Activated T-helper 1 cell treated with anti-CD3 and anti-CD28 coated beads, Interleukin-12 subunit alpha, Interleukin-12 subunit beta, Interleukin-2, Interleukin-4 antibody, amounts not matched to agents 30 ng/mL and 10 ng/mL and 1 ng/mL, durations not matched to agents 14 hours and 24 hours and 36 hours (primary cell): ENCODE measurements at regions not wholly inside any gene's neighbourhood (a gene's known extent, or its start where the extent isn't known, plus 50 kb on each side); places are given as distances from the start of the nearest gene placed in this dataset.

Experiments
- DNase-seq: peaks from one replicate; pipeline ENCODE4 v3.0.0; 2021; ENCODE audit warnings: low spot score
- H3K27ac Mint-ChIP-seq: one replicate; pipeline ENCODE4 v1.8.0; 2021; ENCODE audit warnings: mild to moderate bottlenecking, mixed read lengths
- H3K27me3 Mint-ChIP-seq: one replicate; pipeline ENCODE4 v1.8.0; 2022; ENCODE audit warnings: mild to moderate bottlenecking, moderate library complexity, mixed read lengths; ENCODE audit not compliant: insufficient read depth
- H3K36me3 Mint-ChIP-seq: one replicate; pipeline ENCODE4 v1.8.0; 2021; ENCODE audit warnings: low read depth, mixed read lengths
- H3K4me1 Mint-ChIP-seq: one replicate; pipeline ENCODE4 v1.8.0; 2021; ENCODE audit warnings: low read depth, mixed read lengths
- H3K4me3 Mint-ChIP-seq: one replicate; pipeline ENCODE4 v1.8.0; 2021; ENCODE audit warnings: mild to moderate bottlenecking, moderate library complexity, mixed read lengths
- H3K9me3 Mint-ChIP-seq: one replicate; pipeline ENCODE4 v1.8.0; 2021; ENCODE audit warnings: mixed read lengths
- intact Hi-C: fragments of 100-400 bp; cut with micrococcal nuclease; formaldehyde crosslinking; loops from one replicate; pipeline ENCODE4 v1.15.1; 2024

DNA sequence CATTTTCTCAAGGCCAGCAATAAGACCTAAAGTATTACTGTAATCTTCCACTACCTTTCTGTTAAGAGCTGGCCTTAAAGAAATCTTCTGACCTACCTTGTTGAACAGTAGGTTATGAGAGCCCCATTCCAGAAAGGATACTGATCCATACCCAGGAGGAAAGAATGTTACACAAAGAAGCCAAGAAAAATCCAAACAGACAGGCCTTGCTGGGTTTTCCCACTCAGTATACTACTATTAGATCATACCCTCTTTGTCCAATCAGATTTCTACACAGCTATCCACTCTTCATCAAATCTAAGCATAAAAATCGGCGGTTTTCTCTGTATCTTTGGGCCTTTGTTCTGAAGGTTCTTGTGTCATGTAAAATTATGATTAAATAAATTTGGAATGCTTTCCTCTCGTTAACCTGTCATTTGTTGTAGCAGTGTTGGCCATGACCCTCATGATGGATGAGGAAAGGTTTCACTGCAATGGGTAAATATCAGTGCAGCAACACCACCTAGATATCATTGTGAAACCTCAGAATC is 292.3 kb downstream of the ANKRD50 start:
- H3K27ac Mint-ChIP-seq: no peak overlapping the region
- H3K36me3 Mint-ChIP-seq: no peaks in the 10 kb centered on the region
- H3K9me3 Mint-ChIP-seq: no peaks in the 10 kb centered on the region
- H3K4me1 Mint-ChIP-seq: no peaks in the 10 kb centered on the region
- no peak for DNase-seq
- intact Hi-C loops: no loop called here
- H3K27me3 Mint-ChIP-seq: no peaks in the 10 kb centered on the region
- no peak overlapping the region for H3K4me3 Mint-ChIP-seq

DNA sequence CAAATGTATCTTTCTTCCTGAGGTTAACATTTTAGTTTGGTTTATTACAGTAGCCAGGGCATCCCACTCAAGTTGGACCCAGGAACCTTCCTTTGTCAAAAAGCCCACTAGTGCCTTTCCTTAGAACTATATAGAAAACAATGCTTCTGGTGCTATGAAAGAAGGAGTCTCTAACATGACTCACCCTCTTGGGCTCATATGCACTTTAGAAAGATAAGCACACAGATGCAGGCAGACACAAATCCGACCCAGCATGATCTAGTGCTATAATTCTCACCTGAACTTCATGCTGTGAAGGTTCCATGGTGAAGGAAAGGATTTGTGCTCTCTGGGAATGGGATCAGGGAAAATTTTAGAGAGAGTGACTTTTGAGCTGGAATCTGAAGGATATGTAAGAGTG is 289.4 kb downstream of the ANKRD50 start:
- Mint-ChIP-seq H3K9me3 (no peaks in the 10 kb centered on the region), H3K4me1 (no peaks in the 10 kb centered on the region), H3K36me3 (no peaks in the 10 kb centered on the region)

GRCh38 chr4:124426279-124426678 is 286.3 kb downstream of the ANKRD50 start:
- H3K4me3 Mint-ChIP-seq: no peak overlapping the region
- H3K27ac Mint-ChIP-seq: no peak overlapping the region
- H3K9me3 Mint-ChIP-seq: no peaks in the 10 kb centered on the region
- no peaks in the 10 kb centered on the region for H3K36me3 Mint-ChIP-seq
- H3K4me1 Mint-ChIP-seq: no peaks in the 10 kb centered on the region
- intact Hi-C loops: no loop called here
- DNase-seq: no peak
- H3K27me3 Mint-ChIP-seq: no peaks in the 10 kb centered on the region

More for the DNA sequence above, 289.4 kb downstream of the ANKRD50 start:
- no peak for DNase-seq
- intact Hi-C loops: no loop called here
- Mint-ChIP-seq H3K27ac (no peak overlapping the region), H3K4me3 (no peak overlapping the region), H3K27me3 (no peaks in the 10 kb centered on the region)

DNA sequence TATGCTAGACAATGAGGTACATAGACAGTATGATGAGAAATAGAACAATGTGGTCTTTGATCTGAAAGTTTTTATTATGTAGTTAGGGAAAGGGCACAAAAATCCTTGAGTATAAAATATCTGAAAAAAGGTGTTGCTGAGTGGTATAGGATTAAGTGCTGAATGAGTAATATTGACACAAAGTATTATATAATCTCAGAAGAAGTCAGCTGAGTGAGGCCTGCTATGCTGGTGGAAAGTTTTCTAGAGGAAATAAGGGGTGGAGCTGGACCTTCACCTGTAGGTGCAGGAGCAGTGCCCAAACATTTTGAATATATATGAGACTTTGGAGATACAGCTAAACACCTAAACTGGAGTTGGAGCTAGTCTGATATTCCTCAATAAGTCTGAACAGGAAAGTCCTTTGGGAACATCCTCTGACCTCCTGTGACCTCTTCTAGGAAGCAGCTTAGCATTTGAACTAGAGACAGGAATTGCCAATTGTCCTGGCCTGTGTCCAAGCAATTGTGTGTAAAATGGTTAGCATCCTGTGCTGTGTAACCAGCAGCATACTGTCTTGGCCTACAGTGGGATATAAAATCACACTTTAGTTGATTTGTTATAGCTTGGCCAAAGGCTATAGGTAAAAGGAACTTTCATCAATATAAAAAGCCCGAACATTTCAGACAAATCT is 285.3 kb downstream of the ANKRD50 start:
- H3K4me1 Mint-ChIP-seq: no peaks in the 10 kb centered on the region
- H3K27me3 Mint-ChIP-seq: no peaks in the 10 kb centered on the region
- H3K36me3 Mint-ChIP-seq: no peaks in the 10 kb centered on the region
- DNase-seq: no peak
- H3K27ac Mint-ChIP-seq: no peak overlapping the region
- no peaks in the 10 kb centered on the region for H3K9me3 Mint-ChIP-seq
- no peak overlapping the region for H3K4me3 Mint-ChIP-seq
- intact Hi-C loops: loop anchor here (1.0 kb wide), 1 partner anchor 37 kb away; no protein-coding TSS in a partner anchor

DNA sequence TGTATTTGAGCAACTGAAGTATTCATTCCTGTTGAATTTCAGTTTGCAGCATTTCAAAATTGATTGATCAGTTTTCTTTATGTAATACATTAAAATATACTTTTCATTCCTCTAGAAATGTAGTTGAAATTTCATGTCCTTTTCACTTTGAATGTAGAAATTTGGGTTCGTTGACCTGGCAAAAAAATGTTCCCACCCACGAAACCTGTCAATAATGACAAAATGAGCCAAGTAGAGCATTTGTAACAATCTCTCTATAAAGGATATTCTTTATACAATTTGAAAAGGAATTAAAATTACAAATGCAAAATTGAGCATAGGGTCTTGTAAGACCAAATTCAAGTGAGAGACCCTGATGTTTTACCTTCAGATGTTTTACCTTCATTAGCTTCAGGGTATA is 283.9 kb downstream of the ANKRD50 start:
- no peak overlapping the region for H3K4me3 Mint-ChIP-seq
- DNase-seq: no peak
- H3K4me1 Mint-ChIP-seq: no peaks in the 10 kb centered on the region
- H3K36me3 Mint-ChIP-seq: no peaks in the 10 kb centered on the region
- H3K27me3 Mint-ChIP-seq: no peaks in the 10 kb centered on the region
- H3K9me3 Mint-ChIP-seq: no peaks in the 10 kb centered on the region
- intact Hi-C loops: no loop called here
- H3K27ac Mint-ChIP-seq: no peak overlapping the region

DNA sequence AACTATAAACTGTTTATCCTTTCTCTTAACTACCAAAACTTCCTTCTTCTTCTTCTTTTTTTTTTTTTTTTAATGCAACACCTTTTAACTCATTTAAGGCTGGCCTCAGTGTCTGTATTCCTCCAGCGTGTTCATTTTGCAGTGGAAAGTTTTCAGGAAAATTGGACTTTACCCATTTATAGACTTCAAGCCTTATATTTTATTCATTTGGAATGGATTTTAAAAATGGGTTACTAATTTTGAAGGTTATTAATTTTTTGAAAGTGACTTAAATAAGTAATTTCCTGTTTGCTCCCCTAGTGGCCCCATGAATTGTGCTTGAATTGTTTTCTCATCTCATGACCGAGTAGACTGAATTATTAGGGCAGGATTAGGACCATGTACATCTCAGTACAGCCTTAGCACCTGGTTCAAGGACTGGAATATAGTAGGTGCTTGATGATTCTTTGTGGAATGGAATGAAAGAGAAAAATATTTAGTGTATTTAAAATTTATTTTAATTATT is 282.7 kb downstream of the ANKRD50 start:
- Mint-ChIP-seq H3K27me3 (no peaks in the 10 kb centered on the region), H3K27ac (no peak overlapping the region), H3K4me3 (no peak overlapping the region), H3K9me3 (no peaks in the 10 kb centered on the region), H3K4me1 (no peaks in the 10 kb centered on the region), H3K36me3 (no peaks in the 10 kb centered on the region)
- DNase-seq: no peak
- intact Hi-C loops: no loop called here

- Mint-ChIP-seq H3K4me3 (no peak overlapping the region), H3K27me3 (no peaks in the 10 kb centered on the region), H3K27ac (no peak overlapping the region), H3K9me3 (no peaks in the 10 kb centered on the region), H3K36me3 (no peaks in the 10 kb centered on the region), H3K4me1 (no peaks in the 10 kb centered on the region)
- intact Hi-C loops: no loop called here
- no peak for DNase-seq
These were observed 280.8 kb downstream of the ANKRD50 start for GRCh38 chr4:124431653-124432192.

DNA sequence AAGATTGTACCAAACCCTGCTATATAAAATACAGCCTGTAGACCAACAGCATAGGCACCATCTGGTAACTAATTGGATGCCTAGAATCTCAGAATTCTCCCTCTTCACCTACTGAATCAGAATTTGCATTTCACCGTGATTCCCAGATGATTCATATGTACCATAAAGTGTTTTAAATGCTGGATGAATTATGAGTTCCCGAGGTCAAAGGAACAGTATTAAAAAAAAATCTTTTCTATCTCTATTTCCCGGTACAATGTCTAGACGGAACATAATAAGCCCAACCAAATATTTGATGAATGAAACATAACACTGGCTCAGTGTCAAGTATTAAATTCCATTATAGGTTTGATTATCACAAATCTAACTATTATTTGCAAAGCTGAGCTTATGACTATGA is 280.0 kb downstream of the ANKRD50 start:
- no peaks in the 10 kb centered on the region for H3K4me1 Mint-ChIP-seq
- intact Hi-C loops: no loop called here
- no peaks in the 10 kb centered on the region for H3K36me3 Mint-ChIP-seq
- H3K4me3 Mint-ChIP-seq: no peak overlapping the region
- DNase-seq: no peak
- H3K27ac Mint-ChIP-seq: no peak overlapping the region
- no peaks in the 10 kb centered on the region for H3K27me3 Mint-ChIP-seq
- H3K9me3 Mint-ChIP-seq: no peaks in the 10 kb centered on the region

DNA sequence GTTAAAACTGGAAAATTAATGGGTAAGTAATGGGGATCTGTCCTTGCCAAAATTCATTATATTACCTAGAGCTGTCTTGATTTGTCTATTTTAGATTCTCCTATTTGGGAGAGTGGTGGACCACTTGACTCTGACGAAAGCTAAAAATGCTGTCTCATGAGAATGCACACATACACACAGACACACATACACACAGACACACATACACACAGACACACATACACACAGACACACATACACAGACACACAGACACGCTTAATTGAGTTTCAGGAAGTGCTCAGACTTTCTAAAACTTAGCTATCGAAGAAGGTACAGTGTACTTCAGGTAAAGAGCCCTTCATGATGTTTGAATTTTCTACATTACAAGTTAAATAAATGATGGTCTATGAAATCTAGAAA is 279.5 kb downstream of the ANKRD50 start:
- no peaks in the 10 kb centered on the region for H3K36me3 Mint-ChIP-seq
- H3K9me3 Mint-ChIP-seq: no peaks in the 10 kb centered on the region
- H3K4me1 Mint-ChIP-seq: no peaks in the 10 kb centered on the region
- H3K4me3 Mint-ChIP-seq: no peak overlapping the region
- intact Hi-C loops: no loop called here
- no peaks in the 10 kb centered on the region for H3K27me3 Mint-ChIP-seq
- H3K27ac Mint-ChIP-seq: no peak overlapping the region
- DNase-seq: no peak

GRCh38 chr4:124433500-124433899 is 279.0 kb downstream of the ANKRD50 start:
- H3K4me1 Mint-ChIP-seq: no peaks in the 10 kb centered on the region
- H3K4me3 Mint-ChIP-seq: no peak overlapping the region
- H3K27me3 Mint-ChIP-seq: no peaks in the 10 kb centered on the region
- H3K9me3 Mint-ChIP-seq: no peaks in the 10 kb centered on the region
- no peak for DNase-seq
- H3K36me3 Mint-ChIP-seq: no peaks in the 10 kb centered on the region
- no peak overlapping the region for H3K27ac Mint-ChIP-seq
- intact Hi-C loops: no loop called here

- intact Hi-C loops: no loop called here
- DNase-seq: no peak
- Mint-ChIP-seq H3K27me3 (no peaks in the 10 kb centered on the region), H3K4me1 (no peaks in the 10 kb centered on the region), H3K36me3 (no peaks in the 10 kb centered on the region), H3K4me3 (no peak overlapping the region), H3K9me3 (no peaks in the 10 kb centered on the region), H3K27ac (no peak overlapping the region)
These were observed 277.1 kb downstream of the ANKRD50 start for GRCh38 chr4:124435274-124435950.

DNA sequence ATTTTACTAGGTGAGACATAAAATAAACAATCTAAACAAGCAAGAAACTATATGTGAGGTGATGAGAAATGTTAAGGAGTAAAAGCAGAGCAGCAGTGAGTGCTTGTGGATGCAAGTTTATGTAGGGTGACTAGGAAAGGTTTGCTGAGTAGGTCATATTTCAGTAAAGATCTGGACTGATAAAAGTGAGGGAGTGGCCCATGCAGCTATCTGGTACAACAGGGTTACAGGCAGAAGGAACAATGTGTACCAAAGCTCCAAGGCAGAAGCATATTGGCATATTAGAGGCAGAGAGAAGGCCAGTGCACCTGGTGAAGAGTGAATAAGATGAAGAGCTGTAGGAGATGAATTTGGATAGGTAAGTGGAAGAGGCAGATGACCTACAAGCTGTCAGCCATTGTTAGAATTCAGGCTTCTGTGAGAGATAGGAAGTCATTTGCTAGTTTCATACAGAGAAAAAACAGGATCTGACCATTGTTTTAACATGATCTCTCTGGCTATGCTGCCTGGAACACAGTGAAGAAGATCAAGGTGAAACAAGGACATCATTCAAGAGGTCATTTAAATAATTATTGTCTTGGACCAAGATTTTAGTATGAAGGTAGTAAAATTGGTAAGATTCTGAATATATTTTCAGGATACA is 274.6 kb downstream of the ANKRD50 start:
- no peaks in the 10 kb centered on the region for H3K9me3 Mint-ChIP-seq
- H3K4me3 Mint-ChIP-seq: no peak overlapping the region
- H3K4me1 Mint-ChIP-seq: no peaks in the 10 kb centered on the region
- no peaks in the 10 kb centered on the region for H3K27me3 Mint-ChIP-seq
- no peak for DNase-seq
- H3K36me3 Mint-ChIP-seq: no peaks in the 10 kb centered on the region
- no peak overlapping the region for H3K27ac Mint-ChIP-seq
- intact Hi-C loops: no loop called here

DNA sequence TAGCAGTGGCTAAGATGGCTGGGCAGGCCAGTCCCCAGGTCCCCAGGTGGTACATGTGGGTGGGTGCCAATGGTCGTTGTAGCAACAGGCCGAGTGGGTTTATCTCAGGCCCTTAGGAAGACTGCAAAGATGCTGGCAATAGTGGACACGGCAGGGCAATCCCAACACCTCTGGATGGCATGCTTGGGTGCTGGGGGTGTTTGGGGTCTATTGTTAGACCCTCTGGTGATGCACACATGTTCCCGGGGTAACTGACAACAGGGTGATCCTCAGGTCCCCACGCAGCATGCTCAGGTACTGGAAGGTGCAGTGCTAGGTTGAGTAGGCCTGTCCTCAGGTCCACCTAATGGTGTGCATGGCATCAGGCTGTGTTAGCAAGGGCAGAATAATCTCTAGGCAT is 267.5 kb downstream of the ANKRD50 start:
- Mint-ChIP-seq H3K27me3 (no peaks in the 10 kb centered on the region), H3K27ac (no peak overlapping the region), H3K9me3 (peaks cover 5% of the 10 kb centered on the region), H3K4me1 (no peaks in the 10 kb centered on the region), H3K4me3 (no peak overlapping the region), H3K36me3 (no peaks in the 10 kb centered on the region)
- intact Hi-C loops: no loop called here
- no peak for DNase-seq
